ENCODE measurements at regions not wholly inside any gene's neighbourhood (a gene's known extent, or its start where the extent isn't known, plus 50 kb on each side); places are given as distances from the start of the nearest gene placed in this dataset.

GRCh38 chr6:62652692-62653328 lies 366.8 kb upstream of the KHDRBS2 start:
- Histone ChIP-seq H3K4me3 (ENCODE audit: low read depth, low read length) (no peak overlapping the region), H3K27me3 (ENCODE audit: insufficient read depth, low read length) (no peaks in the 10 kb centered on the region), H2BK120ac (ENCODE audit: insufficient read depth, low read length, poor library complexity) (no peak overlapping the region), H2AK5ac (ENCODE audit: low read length) (no peak overlapping the region), H3K14ac (ENCODE audit: low read length) (no peak overlapping the region), H3K36me3 (ENCODE audit: control insufficient read depth in 1 of 2, insufficient read depth in 2 of 2, low read length in 2 of 2) (no peaks in the 10 kb centered on the region), H3K4ac (ENCODE audit: low read depth, low read length) (no peak overlapping the region), H2AFZ (ENCODE audit: insufficient read depth, low read length, poor library complexity) (no peak overlapping the region), H4K12ac (ENCODE audit: low read depth, low read length) (no peak overlapping the region), H2BK5ac (ENCODE audit: low read depth, low read length, poor library complexity) (no peak overlapping the region), H3K9me3 (ENCODE audit: insufficient read depth, low read depth, low read length) (peaks cover 2% of the 10 kb centered on the region), H2BK12ac (ENCODE audit: low read length) (no peak overlapping the region), H3K4me1 (ENCODE audit: control insufficient read depth in 1 of 2, insufficient read depth in 2 of 2, low read length in 2 of 2) (no peaks in the 10 kb centered on the region), H3K27ac (ENCODE audit: low read depth, low read length) (no peak overlapping the region), H4K91ac (ENCODE audit: low read depth, low read length) (no peak overlapping the region), H3K18ac (ENCODE audit: low read length) (no peak overlapping the region), H3K9ac (ENCODE audit: low read length) (no peak overlapping the region), H4K8ac (ENCODE audit: low read depth, low read length) (no peak overlapping the region), H3K23ac (ENCODE audit: low read length) (no peak overlapping the region), H3K79me1 (ENCODE audit: low read length) (no peaks in the 10 kb centered on the region), H3K79me2 (ENCODE audit: control insufficient read depth, insufficient read depth, low read length, poor library complexity) (no peaks in the 10 kb centered on the region), H3K4me2 (ENCODE audit: low read length) (no peak overlapping the region)
- no CpG with 5 or more reads among the region's 2 CpGs for WGBS (ENCODE audit: extremely low coverage, insufficient coverage, insufficient read length)
- no peak for DNase-seq

DNA sequence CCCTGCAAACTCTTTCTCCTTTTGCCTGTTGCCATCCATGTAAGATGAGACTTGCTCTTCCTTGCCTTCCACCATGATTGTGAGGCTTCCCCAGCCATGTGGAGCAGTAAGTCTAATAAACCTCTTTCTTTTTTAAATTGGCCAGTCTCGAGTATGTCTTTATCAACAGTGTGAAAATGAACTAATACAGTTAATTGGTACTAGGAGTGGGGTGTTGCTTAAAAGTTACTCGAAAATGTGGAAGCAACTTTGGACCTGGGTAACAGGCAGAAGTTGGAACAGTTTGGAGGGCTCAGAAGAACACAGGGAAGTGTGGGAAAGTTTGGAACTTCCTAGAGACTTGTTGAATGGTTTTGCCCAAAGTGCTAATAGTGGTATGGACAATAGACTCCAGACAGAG lies 359.2 kb upstream of the KHDRBS2 start:
- Histone ChIP-seq H3K79me1 (ENCODE audit: low read length) (no peaks in the 10 kb centered on the region), H4K8ac (ENCODE audit: low read depth, low read length) (no peak overlapping the region), H3K18ac (ENCODE audit: low read length) (no peak overlapping the region), H3K23ac (ENCODE audit: low read length) (no peak overlapping the region), H2AK5ac (ENCODE audit: low read length) (no peak overlapping the region), H2BK12ac (ENCODE audit: low read length) (no peak overlapping the region), H3K4me1 (ENCODE audit: control insufficient read depth in 1 of 2, insufficient read depth in 2 of 2, low read length in 2 of 2) (no peaks in the 10 kb centered on the region), H3K36me3 (ENCODE audit: control insufficient read depth in 1 of 2, insufficient read depth in 2 of 2, low read length in 2 of 2) (peaks cover 0 to 4% of the 10 kb centered on the region in 2 experiments), H3K4me3 (ENCODE audit: low read depth, low read length) (no peak overlapping the region), H4K12ac (ENCODE audit: low read depth, low read length) (no peak overlapping the region), H2BK5ac (ENCODE audit: low read depth, low read length, poor library complexity) (no peak overlapping the region), H3K27me3 (ENCODE audit: insufficient read depth, low read length) (no peaks in the 10 kb centered on the region), H4K91ac (ENCODE audit: low read depth, low read length) (no peak overlapping the region), H3K9me3 (ENCODE audit: insufficient read depth, low read depth, low read length) (peaks cover 4% of the 10 kb centered on the region), H3K4ac (ENCODE audit: low read depth, low read length) (no peak overlapping the region), H2BK120ac (ENCODE audit: insufficient read depth, low read length, poor library complexity) (no peak overlapping the region), H3K9ac (ENCODE audit: low read length) (no peak overlapping the region), H3K14ac (ENCODE audit: low read length) (no peak overlapping the region), H2AFZ (ENCODE audit: insufficient read depth, low read length, poor library complexity) (no peak overlapping the region), H3K27ac (ENCODE audit: low read depth, low read length) (no peak overlapping the region), H3K4me2 (ENCODE audit: low read length) (no peak overlapping the region), H3K79me2 (ENCODE audit: control insufficient read depth, insufficient read depth, low read length, poor library complexity) (no peaks in the 10 kb centered on the region)
- WGBS (ENCODE audit: extremely low coverage, insufficient coverage, insufficient read length), result no CpG with 5 or more reads among the region's 2 CpGs
- no peak for DNase-seq

- no peak overlapping the region for H2BK120ac ChIP-seq (ENCODE audit: insufficient read depth, low read length, poor library complexity)
- H3K4me3 ChIP-seq (ENCODE audit: low read depth, low read length), result no peak overlapping the region
- H2AK5ac ChIP-seq (ENCODE audit: low read length), result no peak overlapping the region
- H3K18ac ChIP-seq (ENCODE audit: low read length), result no peak overlapping the region
- no peaks in the 10 kb centered on the region for H3K36me3 ChIP-seq (ENCODE audit: control insufficient read depth in 1 of 2, insufficient read depth in 2 of 2, low read length in 2 of 2)
- no peak overlapping the region for H2BK5ac ChIP-seq (ENCODE audit: low read depth, low read length, poor library complexity)
- no peak overlapping the region for H3K9ac ChIP-seq (ENCODE audit: low read length)
- no peak overlapping the region for H3K27ac ChIP-seq (ENCODE audit: low read depth, low read length)
- H4K8ac ChIP-seq (ENCODE audit: low read depth, low read length), result no peak overlapping the region
- H3K9me3 ChIP-seq (ENCODE audit: insufficient read depth, low read depth, low read length), result no peaks in the 10 kb centered on the region
- no CpG with 5 or more reads among the region's 2 CpGs for WGBS (ENCODE audit: extremely low coverage, insufficient coverage, insufficient read length)
- no peak overlapping the region for H3K4me2 ChIP-seq (ENCODE audit: low read length)
- H3K23ac ChIP-seq (ENCODE audit: low read length), result no peak overlapping the region
- H3K79me2 ChIP-seq (ENCODE audit: control insufficient read depth, insufficient read depth, low read length, poor library complexity), result no peaks in the 10 kb centered on the region
- DNase-seq, result no peak
- H2AFZ ChIP-seq (ENCODE audit: insufficient read depth, low read length, poor library complexity), result no peak overlapping the region
- no peaks in the 10 kb centered on the region for H3K4me1 ChIP-seq (ENCODE audit: control insufficient read depth in 1 of 2, insufficient read depth in 2 of 2, low read length in 2 of 2)
- H3K79me1 ChIP-seq (ENCODE audit: low read length), result no peaks in the 10 kb centered on the region
- no peak overlapping the region for H3K4ac ChIP-seq (ENCODE audit: low read depth, low read length)
- H4K12ac ChIP-seq (ENCODE audit: low read depth, low read length), result no peak overlapping the region
- H2BK12ac ChIP-seq (ENCODE audit: low read length), result no peak overlapping the region
- H3K27me3 ChIP-seq (ENCODE audit: insufficient read depth, low read length), result no peaks in the 10 kb centered on the region
- H3K14ac ChIP-seq (ENCODE audit: low read length), result no peak overlapping the region
- H4K91ac ChIP-seq (ENCODE audit: low read depth, low read length), result no peak overlapping the region
Measured at GRCh38 chr6:62640749-62641148, 354.7 kb upstream of the KHDRBS2 start.

DNA sequence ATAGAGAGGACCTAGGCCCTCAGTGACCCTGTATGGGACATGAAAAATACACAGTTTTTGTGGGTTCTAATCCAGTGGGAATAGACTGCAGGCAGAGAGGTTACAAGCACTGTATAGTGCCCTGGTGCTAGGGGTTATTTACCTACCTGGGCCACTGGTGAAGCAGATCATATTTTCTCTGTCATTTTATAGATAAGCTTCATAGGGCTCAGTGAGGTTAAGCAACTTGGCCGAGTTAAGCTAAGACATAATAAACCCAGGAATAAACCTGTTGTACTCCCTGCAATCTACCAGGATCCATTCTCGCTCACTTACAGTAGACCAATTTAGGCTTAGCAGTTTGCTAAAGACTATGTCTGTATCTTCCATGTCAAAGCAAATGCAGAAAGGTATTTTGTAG lies 340.6 kb upstream of the KHDRBS2 start:
- H3K18ac ChIP-seq (ENCODE audit: low read length), result no peak overlapping the region
- H3K14ac ChIP-seq (ENCODE audit: low read length), result no peak overlapping the region
- H3K9ac ChIP-seq (ENCODE audit: low read length), result no peak overlapping the region
- H3K4me3 ChIP-seq (ENCODE audit: low read depth, low read length), result no peak overlapping the region
- H3K79me2 ChIP-seq (ENCODE audit: control insufficient read depth, insufficient read depth, low read length, poor library complexity), result no peaks in the 10 kb centered on the region
- H2BK5ac ChIP-seq (ENCODE audit: low read depth, low read length, poor library complexity), result no peak overlapping the region
- no peaks in the 10 kb centered on the region for H3K4me1 ChIP-seq (ENCODE audit: control insufficient read depth in 1 of 2, insufficient read depth in 2 of 2, low read length in 2 of 2)
- no peak overlapping the region for H3K4me2 ChIP-seq (ENCODE audit: low read length)
- no peak overlapping the region for H4K91ac ChIP-seq (ENCODE audit: low read depth, low read length)
- no peak overlapping the region for H2AK5ac ChIP-seq (ENCODE audit: low read length)
- H3K36me3 ChIP-seq (ENCODE audit: control insufficient read depth in 1 of 2, insufficient read depth in 2 of 2, low read length in 2 of 2), result no peaks in the 10 kb centered on the region
- no peaks in the 10 kb centered on the region for H3K27me3 ChIP-seq (ENCODE audit: insufficient read depth, low read length)
- no peak overlapping the region for H2BK120ac ChIP-seq (ENCODE audit: insufficient read depth, low read length, poor library complexity)
- WGBS (ENCODE audit: extremely low coverage, insufficient coverage, insufficient read length), result no CpG with 5 or more reads among the region's 2 CpGs
- H4K8ac ChIP-seq (ENCODE audit: low read depth, low read length), result no peak overlapping the region
- no peak overlapping the region for H4K12ac ChIP-seq (ENCODE audit: low read depth, low read length)
- DNase-seq, result no peak
- H2BK12ac ChIP-seq (ENCODE audit: low read length), result no peak overlapping the region
- no peak overlapping the region for H3K23ac ChIP-seq (ENCODE audit: low read length)
- no peak overlapping the region for H3K27ac ChIP-seq (ENCODE audit: low read depth, low read length)
- H3K9me3 ChIP-seq (ENCODE audit: insufficient read depth, low read depth, low read length), result no peaks in the 10 kb centered on the region
- no peak overlapping the region for H2AFZ ChIP-seq (ENCODE audit: insufficient read depth, low read length, poor library complexity)
- H3K4ac ChIP-seq (ENCODE audit: low read depth, low read length), result no peak overlapping the region
- no peaks in the 10 kb centered on the region for H3K79me1 ChIP-seq (ENCODE audit: low read length)
